Keratinocyte (primary cell): ENCODE measurements at regions not wholly inside any gene's neighbourhood (a gene's known extent, or its start where the extent isn't known, plus 50 kb on each side); places are given as distances from the start of the nearest gene placed in this dataset.

Source experiments
- EZH2 ChIP-seq: IDR thresholded peaks from one replicate; pipeline ENCODE4 v1.6.1; 2012; ENCODE audit warnings: inconsistent platforms, mild to moderate bottlenecking, low read length, moderate library complexity
- TF ChIP-seq, protein P1 (sequence below), 3 experiments: IDR thresholded peaks in 1 of 3; conservative IDR thresholded peaks in 1 of 3; optimal IDR thresholded peaks in 1 of 3; 2 replicates in 2 of 3; 3 replicates in 1 of 3; pipeline versions ENCODE3 to v1.5.1; 2011; ENCODE audit warnings: low read length in 3 of 3, mild to moderate bottlenecking in 3 of 3, moderate library complexity in 2 of 3, control low read depth in 1 of 3, inconsistent platforms in 1 of 3; ENCODE audit not compliant: insufficient read depth in 2 of 3; ENCODE audit errors: extremely low read depth in 1 of 3

DNA sequence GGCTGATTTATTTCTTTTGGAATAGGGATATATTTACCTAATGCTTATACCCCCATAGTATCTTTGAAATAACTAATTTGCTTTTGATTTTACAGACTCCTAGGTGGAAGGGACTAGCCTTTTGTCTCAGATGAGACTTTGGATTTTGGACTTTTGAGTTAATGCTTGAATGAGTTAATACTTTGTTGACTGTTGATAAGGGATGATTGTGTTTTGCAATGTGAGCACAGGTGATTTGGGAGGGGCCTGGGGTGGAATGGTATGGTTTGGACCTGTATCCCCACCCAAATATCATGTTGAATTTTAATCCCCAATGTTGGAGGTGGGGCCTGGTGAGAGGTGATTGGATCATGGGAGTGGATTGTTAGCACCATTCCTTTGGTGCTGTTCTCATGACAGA lies 117.4 kb upstream of the ZC4H2 start:
- TF ChIP-seq, protein P1, sequence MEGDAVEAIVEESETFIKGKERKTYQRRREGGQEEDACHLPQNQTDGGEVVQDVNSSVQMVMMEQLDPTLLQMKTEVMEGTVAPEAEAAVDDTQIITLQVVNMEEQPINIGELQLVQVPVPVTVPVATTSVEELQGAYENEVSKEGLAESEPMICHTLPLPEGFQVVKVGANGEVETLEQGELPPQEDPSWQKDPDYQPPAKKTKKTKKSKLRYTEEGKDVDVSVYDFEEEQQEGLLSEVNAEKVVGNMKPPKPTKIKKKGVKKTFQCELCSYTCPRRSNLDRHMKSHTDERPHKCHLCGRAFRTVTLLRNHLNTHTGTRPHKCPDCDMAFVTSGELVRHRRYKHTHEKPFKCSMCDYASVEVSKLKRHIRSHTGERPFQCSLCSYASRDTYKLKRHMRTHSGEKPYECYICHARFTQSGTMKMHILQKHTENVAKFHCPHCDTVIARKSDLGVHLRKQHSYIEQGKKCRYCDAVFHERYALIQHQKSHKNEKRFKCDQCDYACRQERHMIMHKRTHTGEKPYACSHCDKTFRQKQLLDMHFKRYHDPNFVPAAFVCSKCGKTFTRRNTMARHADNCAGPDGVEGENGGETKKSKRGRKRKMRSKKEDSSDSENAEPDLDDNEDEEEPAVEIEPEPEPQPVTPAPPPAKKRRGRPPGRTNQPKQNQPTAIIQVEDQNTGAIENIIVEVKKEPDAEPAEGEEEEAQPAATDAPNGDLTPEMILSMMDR (optimal IDR thresholded peaks at IDR 0.05 in 1 of 3, IDR thresholded peaks at IDR 0.05 in 1 of 3, conservative IDR thresholded peaks at IDR 0.05 in 1 of 3; ENCODE audit: extremely low read depth in 1 of 3, insufficient read depth in 2 of 3, low read length in 3 of 3): no peak
- TF ChIP-seq EZH2: no peak
